ENCODE measurements at regions not wholly inside any gene's neighbourhood (a gene's known extent, or its start where the extent isn't known, plus 50 kb on each side); places are given as distances from the start of the nearest gene placed in this dataset.

- Mint-ChIP-seq H3K4me1 (no peaks in the 10 kb centered on the region), H3K36me3 (no peaks in the 10 kb centered on the region), H3K27ac (no peak overlapping the region), H3K4me3 (no peak overlapping the region), H3K27me3 (no peaks in the 10 kb centered on the region), H3K9me3 (peaks cover 0 to 23% (median 12%) of the 10 kb centered on the region in 9 donors)
- POLR2A ChIA-PET: no interaction called here
- no peak for DNase-seq
- no peak for ATAC-seq
Observed at GRCh38 chr3:6516143-6516542, 344.8 kb upstream of the GRM7 start.

- ATAC-seq (no peak), DNase-seq (no peak)
- POLR2A ChIA-PET: no interaction called here
- Mint-ChIP-seq H3K36me3 (no peaks in the 10 kb centered on the region), H3K4me1 (no peaks in the 10 kb centered on the region), H3K27me3 (no peaks in the 10 kb centered on the region), H3K4me3 (no peak overlapping the region), H3K27ac (no peak overlapping the region), H3K9me3 (peaks cover 0 to 23% (median 12%) of the 10 kb centered on the region in 9 donors)
Observed at GRCh38 chr3:6516694-6517093, 344.2 kb upstream of the GRM7 start.

GRCh38 chr3:6518709-6519345 lies 342.1 kb upstream of the GRM7 start:
- H3K4me3 Mint-ChIP-seq: no peak overlapping the region
- no peaks in the 10 kb centered on the region for H3K27me3 Mint-ChIP-seq
- POLR2A ChIA-PET: no interaction called here
- ATAC-seq (no peak), DNase-seq (no peak)
- no peaks in the 10 kb centered on the region for H3K36me3 Mint-ChIP-seq
- H3K27ac Mint-ChIP-seq: no peak overlapping the region
- H3K4me1 Mint-ChIP-seq: no peaks in the 10 kb centered on the region
- H3K9me3 Mint-ChIP-seq: peaks cover 0 to 27% (median 12%) of the 10 kb centered on the region in 9 donors

- Mint-ChIP-seq H3K27ac (no peak overlapping the region), H3K36me3 (no peaks in the 10 kb centered on the region), H3K4me3 (no peak overlapping the region), H3K9me3 (peaks cover 0 to 22% (median 5%) of the 10 kb centered on the region in 9 donors), H3K4me1 (no peaks in the 10 kb centered on the region), H3K27me3 (no peaks in the 10 kb centered on the region)
- POLR2A ChIA-PET: no interaction called here
- no peak for ATAC-seq
- no peak for DNase-seq
Observed at GRCh38 chr3:6521369-6522113, 339.4 kb upstream of the GRM7 start.

GRCh38 chr3:6522191-6522590 lies 338.7 kb upstream of the GRM7 start:
- peaks cover 0 to 20% (median 5%) of the 10 kb centered on the region in 9 donors for H3K9me3 Mint-ChIP-seq
- H3K36me3 Mint-ChIP-seq: no peaks in the 10 kb centered on the region
- no peaks in the 10 kb centered on the region for H3K27me3 Mint-ChIP-seq
- DNase-seq (no peak), ATAC-seq (no peak)
- POLR2A ChIA-PET: no interaction called here
- H3K27ac Mint-ChIP-seq: no peak overlapping the region
- H3K4me3 Mint-ChIP-seq: no peak overlapping the region
- H3K4me1 Mint-ChIP-seq: no peaks in the 10 kb centered on the region

GRCh38 chr3:6523043-6523442 lies 337.9 kb upstream of the GRM7 start:
- Mint-ChIP-seq H3K9me3 (peaks cover 0 to 23% (median 7%) of the 10 kb centered on the region in 9 donors), H3K4me1 (no peaks in the 10 kb centered on the region), H3K36me3 (no peaks in the 10 kb centered on the region), H3K4me3 (no peak overlapping the region), H3K27ac (no peak overlapping the region), H3K27me3 (no peaks in the 10 kb centered on the region)
- POLR2A ChIA-PET: no interaction called here
- DNase-seq (no peak), ATAC-seq (no peak)

- Mint-ChIP-seq H3K9me3 (peaks cover 0 to 18% (median 7%) of the 10 kb centered on the region in 9 donors), H3K27ac (no peak overlapping the region), H3K36me3 (no peaks in the 10 kb centered on the region), H3K27me3 (no peaks in the 10 kb centered on the region), H3K4me1 (no peaks in the 10 kb centered on the region), H3K4me3 (no peak overlapping the region)
- DNase-seq (no peak), ATAC-seq (no peak)
- POLR2A ChIA-PET: no interaction called here
Observed at GRCh38 chr3:6524479-6524878, 336.4 kb upstream of the GRM7 start.

- no peaks in the 10 kb centered on the region for H3K36me3 Mint-ChIP-seq
- H3K4me1 Mint-ChIP-seq: no peaks in the 10 kb centered on the region
- peaks cover 0 to 16% (median 5%) of the 10 kb centered on the region in 9 donors for H3K9me3 Mint-ChIP-seq
- POLR2A ChIA-PET: no interaction called here
- H3K27ac Mint-ChIP-seq: no peak overlapping the region
- no peak overlapping the region for H3K4me3 Mint-ChIP-seq
- ATAC-seq (no peak), DNase-seq (no peak)
- no peaks in the 10 kb centered on the region for H3K27me3 Mint-ChIP-seq
Observed at GRCh38 chr3:6526321-6526720, 334.6 kb upstream of the GRM7 start.

GRCh38 chr3:6526861-6527260 lies 334.1 kb upstream of the GRM7 start:
- peaks cover 0 to 13% (median 5%) of the 10 kb centered on the region in 9 donors for H3K9me3 Mint-ChIP-seq
- DNase-seq (no peak), ATAC-seq (no peak)
- H3K27ac Mint-ChIP-seq: no peak overlapping the region
- POLR2A ChIA-PET: no interaction called here
- H3K27me3 Mint-ChIP-seq: no peaks in the 10 kb centered on the region
- no peak overlapping the region for H3K4me3 Mint-ChIP-seq
- no peaks in the 10 kb centered on the region for H3K4me1 Mint-ChIP-seq
- no peaks in the 10 kb centered on the region for H3K36me3 Mint-ChIP-seq

- Mint-ChIP-seq H3K36me3 (no peaks in the 10 kb centered on the region), H3K9me3 (peaks cover 0 to 13% (median 4%) of the 10 kb centered on the region in 9 donors), H3K27ac (no peak overlapping the region), H3K27me3 (no peaks in the 10 kb centered on the region), H3K4me3 (no peak overlapping the region), H3K4me1 (no peaks in the 10 kb centered on the region)
- DNase-seq (no peak), ATAC-seq (no peak)
- POLR2A ChIA-PET: no interaction called here
Observed at GRCh38 chr3:6528951-6529350, 332.0 kb upstream of the GRM7 start.

- H3K27me3 Mint-ChIP-seq: no peaks in the 10 kb centered on the region
- no peak for ATAC-seq
- no peaks in the 10 kb centered on the region for H3K36me3 Mint-ChIP-seq
- H3K4me1 Mint-ChIP-seq: no peaks in the 10 kb centered on the region
- no peak overlapping the region for H3K4me3 Mint-ChIP-seq
- no peak for DNase-seq
- H3K27ac Mint-ChIP-seq: no peak overlapping the region
- H3K9me3 Mint-ChIP-seq: peaks cover 0 to 28% (median 9%) of the 10 kb centered on the region in 9 donors
- POLR2A ChIA-PET: no interaction called here
Observed at GRCh38 chr3:6531153-6531552, 329.8 kb upstream of the GRM7 start.

- H3K4me1 Mint-ChIP-seq: no peaks in the 10 kb centered on the region
- DNase-seq: no peak
- POLR2A ChIA-PET: no interaction called here
- H3K27me3 Mint-ChIP-seq: no peaks in the 10 kb centered on the region
- no peak for ATAC-seq
- no peaks in the 10 kb centered on the region for H3K36me3 Mint-ChIP-seq
- no peak overlapping the region for H3K4me3 Mint-ChIP-seq
- peaks cover 0 to 28% (median 14%) of the 10 kb centered on the region in 9 donors for H3K9me3 Mint-ChIP-seq
- no peak overlapping the region for H3K27ac Mint-ChIP-seq
Observed at GRCh38 chr3:6532101-6532500, 328.8 kb upstream of the GRM7 start.

- peaks cover 0 to 47% (median 28%) of the 10 kb centered on the region in 9 donors for H3K9me3 Mint-ChIP-seq
- POLR2A ChIA-PET: no interaction called here
- DNase-seq: no peak
- H3K36me3 Mint-ChIP-seq: no peaks in the 10 kb centered on the region
- ATAC-seq: no peak
- no peaks in the 10 kb centered on the region for H3K27me3 Mint-ChIP-seq
- no peak overlapping the region for H3K4me3 Mint-ChIP-seq
- no peak overlapping the region for H3K27ac Mint-ChIP-seq
- H3K4me1 Mint-ChIP-seq: no peaks in the 10 kb centered on the region
Observed at GRCh38 chr3:6540981-6541380, 319.9 kb upstream of the GRM7 start.

- Mint-ChIP-seq H3K4me3 (no peak overlapping the region), H3K27me3 (no peaks in the 10 kb centered on the region), H3K4me1 (no peaks in the 10 kb centered on the region), H3K27ac (no peak overlapping the region), H3K36me3 (no peaks in the 10 kb centered on the region), H3K9me3 (peaks cover 0 to 38% (median 19%) of the 10 kb centered on the region in 9 donors)
- DNase-seq (no peak), ATAC-seq (no peak)
- POLR2A ChIA-PET: no interaction called here
Observed at GRCh38 chr3:6542795-6543194, 318.1 kb upstream of the GRM7 start.

All from naive thymus-derived CD8-positive, alpha-beta T cell (primary cell).